ENCODE measurements at regions not wholly inside any gene's neighbourhood (a gene's known extent, or its start where the extent isn't known, plus 50 kb on each side); places are given as distances from the start of the nearest gene placed in this dataset.

- no peak overlapping the region for H3K4me3 ChIP-seq
- no peaks in the 10 kb centered on the region for H3K9me3 ChIP-seq
- no peaks in the 10 kb centered on the region for H3K27me3 ChIP-seq
- 89 to 94% (median 91%) methylated on average over 4 of the region's 4 CpGs for WGBS, 3 donors
- no peak overlapping the region for H3K27ac ChIP-seq
- TF ChIP-seq CTCF (IDR thresholded peaks at IDR 0.05), result no peak
- no peak for TF ChIP-seq POLR2A (IDR thresholded peaks at IDR 0.05)
- TF ChIP-seq EP300 (IDR thresholded peaks at IDR 0.05), result no peak
- DNase-seq, result peak in 1 of 5 donors; percentile 19
- intact Hi-C loops (cut with DNase I), result loop anchor here in 1 of 4 donors (10.0 kb wide), 1 partner anchor 62 kb away; no protein-coding TSS in a partner anchor
- H3K4me1 ChIP-seq (ENCODE audit: insufficient read depth), result no peaks in the 10 kb centered on the region
- no peaks in the 10 kb centered on the region for H3K36me3 ChIP-seq
Observed at GRCh38 chr3:124492824-124493223, 237.4 kb upstream of the UMPS start.

GRCh38 chr3:124496061-124496460, 234.2 kb upstream of the UMPS start:
- Histone ChIP-seq H3K27ac (no peak overlapping the region), H3K4me1 (ENCODE audit: insufficient read depth) (no peaks in the 10 kb centered on the region), H3K4me3 (no peak overlapping the region), H3K36me3 (no peaks in the 10 kb centered on the region), H3K27me3 (no peaks in the 10 kb centered on the region), H3K9me3 (no peaks in the 10 kb centered on the region)
- intact Hi-C loops (cut with DNase I), result loop anchor here in 1 of 4 donors (10.0 kb wide), 1 partner anchor 59 kb away; no protein-coding TSS in a partner anchor
- 76 to 84% (median 78%) methylated on average over 2 of the region's 2 CpGs for WGBS, 3 donors
- DNase-seq, result no peak
- TF ChIP-seq EP300 (IDR thresholded peaks at IDR 0.05) (no peak), POLR2A (IDR thresholded peaks at IDR 0.05) (no peak), CTCF (IDR thresholded peaks at IDR 0.05) (no peak)

GRCh38 chr3:124497487-124497886, 232.8 kb upstream of the UMPS start:
- Histone ChIP-seq H3K27ac (no peak overlapping the region), H3K9me3 (no peaks in the 10 kb centered on the region), H3K27me3 (no peaks in the 10 kb centered on the region), H3K4me3 (no peak overlapping the region), H3K36me3 (no peaks in the 10 kb centered on the region), H3K4me1 (ENCODE audit: insufficient read depth) (no peaks in the 10 kb centered on the region)
- 81 to 88% (median 86%) methylated on average over 1 of the region's 1 CpG for WGBS, 3 donors
- TF ChIP-seq CTCF (IDR thresholded peaks at IDR 0.05) (no peak), EP300 (IDR thresholded peaks at IDR 0.05) (no peak), POLR2A (IDR thresholded peaks at IDR 0.05) (no peak)
- no peak for DNase-seq
- intact Hi-C loops (cut with DNase I), result loop anchor here in 1 of 4 donors (10.0 kb wide), 1 partner anchor 57 kb away; no protein-coding TSS in a partner anchor

- H3K4me3 ChIP-seq, result no peak overlapping the region
- H3K36me3 ChIP-seq, result no peaks in the 10 kb centered on the region
- H3K27ac ChIP-seq, result no peak overlapping the region
- TF ChIP-seq POLR2A (IDR thresholded peaks at IDR 0.05), result no peak
- TF ChIP-seq CTCF (IDR thresholded peaks at IDR 0.05), result no peak
- TF ChIP-seq EP300 (IDR thresholded peaks at IDR 0.05), result no peak
- no peaks in the 10 kb centered on the region for H3K4me1 ChIP-seq (ENCODE audit: insufficient read depth)
- intact Hi-C loops (cut with DNase I), result loop anchor here in 1 of 4 donors (10.0 kb wide), 1 partner anchor 56 kb away; no protein-coding TSS in a partner anchor
- no peaks in the 10 kb centered on the region for H3K9me3 ChIP-seq
- WGBS, 3 donors, result 92 to 97% (median 95%) methylated on average over 4 of the region's 4 CpGs
- H3K27me3 ChIP-seq, result no peaks in the 10 kb centered on the region
- DNase-seq, result no peak
Observed at GRCh38 chr3:124498891-124499290, 231.4 kb upstream of the UMPS start.
